B cell (primary cell): ENCODE measurements at regions not wholly inside any gene's neighbourhood (a gene's known extent, or its start where the extent isn't known, plus 50 kb on each side); places are given as distances from the start of the nearest gene placed in this dataset.

Source experiments
- ATAC-seq: fragments of 200-7000 bp; cut with Tn5 transposase; one replicate; pipeline ENCODE4 v1.10.0; 2021; ENCODE audit warnings: low read depth, mild to moderate bottlenecking, moderate number of reproducible peaks, moderate library complexity
- CTCF ChIA-PET: fragments of 350-600 bp; sonication (Branson Sonifier 250); formaldehyde crosslinking; loops from one replicate; lab custom pipeline; 2021; ENCODE audit warnings: antibody characterized with exemption, inconsistent platforms; lab: Charles Lee
- POLR2A ChIA-PET: fragments of 350-600 bp; sonication (Branson Sonifier 250); formaldehyde crosslinking; loops from one replicate; lab custom pipeline; 2021; ENCODE audit warnings: antibody characterized with exemption; lab: Charles Lee
- DNase-seq: peaks from one replicate; pipeline ENCODE4 v3.0.0; 2013
- H2AFZ ChIP-seq: 2 replicates; pipeline ENCODE4 v1.6.1; 2012; ENCODE audit warnings: mild to moderate bottlenecking, low read depth, low read length; ENCODE audit not compliant: insufficient read depth, poor library complexity, severe bottlenecking
- H3K27ac ChIP-seq, 2 donors: 1 replicate in 1 of 2; 2 replicates in 1 of 2; pipeline ENCODE4 v1.5.1; 2012 to 2013; ENCODE audit warnings: low read length in 2 of 2, mild to moderate bottlenecking in 2 of 2, moderate library complexity in 1 of 2
- H3K27me3 ChIP-seq, 4 experiments: fragments of 200-600 bp in 1 of 4; sonication (generic) in 1 of 4; replicated peaks in 1 of 4; 1 replicate in 2 of 4; 2 replicates in 2 of 4; pipeline versions ENCODE4 v1.6.1 to v1.7.0; 2013 to 2016; ENCODE audit warnings: low read length in 3 of 4, mild to moderate bottlenecking in 2 of 4, mixed read lengths in 1 of 4, moderate library complexity in 1 of 4; ENCODE audit not compliant: insufficient read depth in 4 of 4, control insufficient read depth in 3 of 4; ENCODE audit errors: control extremely low read depth in 1 of 4
- H3K36me3 ChIP-seq, 2 experiments: replicated peaks in 1 of 2; 1 replicate in 1 of 2; 2 replicates in 1 of 2; pipeline versions ENCODE4 v1.6.1 to v1.7.1; 2013; ENCODE audit warnings: low read length in 1 of 2; ENCODE audit not compliant: insufficient read depth in 2 of 2, control insufficient read depth in 1 of 2; ENCODE audit errors: control extremely low read depth in 1 of 2, extremely low read depth in 1 of 2
- H3K4me1 ChIP-seq, 2 donors: fragments of 200-600 bp in 1 of 2; sonication (generic) in 1 of 2; 1 replicate in 1 of 2; 2 replicates in 1 of 2; pipeline versions ENCODE4 v1.5.1 to v1.6.1; 2013 to 2017; ENCODE audit warnings: low read length in 2 of 2; ENCODE audit not compliant: control insufficient read depth in 2 of 2, insufficient read depth in 2 of 2
- H3K4me2 ChIP-seq: replicated peaks from 2 replicates; pipeline ENCODE3; 2012; ENCODE audit warnings: mild to moderate bottlenecking, low read depth, low read length; ENCODE audit not compliant: poor library complexity, severe bottlenecking
- H3K4me3 ChIP-seq, 5 experiments: fragments of 200-600 bp in 1 of 5; sonication (generic) in 1 of 5; 1 replicate in 3 of 5; 2 replicates in 2 of 5; pipeline versions ENCODE4 v1.5.1 to v1.7.0; 2011 to 2016; ENCODE audit warnings: low read length in 4 of 5, mild to moderate bottlenecking in 4 of 5, low read depth in 2 of 5, control low read depth in 1 of 5, moderate library complexity in 1 of 5; ENCODE audit not compliant: insufficient read depth in 1 of 5; ENCODE audit errors: control extremely low read depth in 1 of 5, extremely low read depth in 1 of 5
- H3K79me2 ChIP-seq: fragments of 200-600 bp; sonication (generic); one replicate; pipeline ENCODE4 v1.6.0; 2016; ENCODE audit warnings: low read length; ENCODE audit not compliant: control insufficient read depth, insufficient read depth
- H3K9ac ChIP-seq: fragments of 200-600 bp; sonication (generic); 2 replicates; pipeline ENCODE4 v1.6.1; 2017; ENCODE audit warnings: mild to moderate bottlenecking, low read length, moderate library complexity
- H3K9me3 ChIP-seq, 3 donors: one replicate each; pipeline versions ENCODE4 v1.6.1 to v1.7.1; 2013; ENCODE audit warnings: low read length in 2 of 3; ENCODE audit not compliant: control insufficient read depth in 2 of 3, insufficient read depth in 1 of 3; ENCODE audit errors: control extremely low read depth in 1 of 3
- H4K20me1 ChIP-seq: 2 replicates; pipeline ENCODE4 v1.6.0; 2012; ENCODE audit warnings: mild to moderate bottlenecking, low read length; ENCODE audit not compliant: insufficient read depth, control insufficient read depth, poor library complexity, severe bottlenecking
- H3K27ac Mint-ChIP-seq: one replicate; pipeline ENCODE4 v1.8.0; 2021; ENCODE audit warnings: mixed read lengths
- H3K27me3 Mint-ChIP-seq: one replicate; pipeline ENCODE4 v1.8.0; 2021; ENCODE audit warnings: mixed read lengths
- H3K4me1 Mint-ChIP-seq: one replicate; pipeline ENCODE4 v1.8.0; 2021; ENCODE audit warnings: mixed read lengths
- H3K4me3 Mint-ChIP-seq: one replicate; pipeline ENCODE4 v1.8.0; 2021; ENCODE audit warnings: mixed read lengths
- H3K9me3 Mint-ChIP-seq: one replicate; pipeline ENCODE4 v1.8.0; 2022; ENCODE audit warnings: mixed read lengths; ENCODE audit not compliant: insufficient read depth
- EZH2 ChIP-seq: IDR thresholded peaks from 2 replicates; pipeline ENCODE4 v1.6.1; 2012; ENCODE audit warnings: borderline replicate concordance, low read depth, mild to moderate bottlenecking, moderate library complexity, low read length; ENCODE audit not compliant: insufficient read depth, poor library complexity, severe bottlenecking
- WGBS: methylation state at CpG from one replicate; pipeline ENCODE4 v1.1.5; 2013; ENCODE audit warnings: missing lambda C conversion rate; ENCODE audit not compliant: insufficient coverage; 5-methylcytosine and 5-hydroxymethylcytosine counted together
- intact Hi-C: fragments of 100-400 bp; cut with micrococcal nuclease; formaldehyde crosslinking; loops from one replicate; pipeline ENCODE4 v1.10.0; 2022
- TF ChIP-seq, protein P1 (sequence below): fragments of 200-600 bp; IDR thresholded peaks from one replicate; pipeline ENCODE4 v1.8.0; 2022; ENCODE audit warnings: antibody characterized with exemption, mild to moderate bottlenecking

DNA sequence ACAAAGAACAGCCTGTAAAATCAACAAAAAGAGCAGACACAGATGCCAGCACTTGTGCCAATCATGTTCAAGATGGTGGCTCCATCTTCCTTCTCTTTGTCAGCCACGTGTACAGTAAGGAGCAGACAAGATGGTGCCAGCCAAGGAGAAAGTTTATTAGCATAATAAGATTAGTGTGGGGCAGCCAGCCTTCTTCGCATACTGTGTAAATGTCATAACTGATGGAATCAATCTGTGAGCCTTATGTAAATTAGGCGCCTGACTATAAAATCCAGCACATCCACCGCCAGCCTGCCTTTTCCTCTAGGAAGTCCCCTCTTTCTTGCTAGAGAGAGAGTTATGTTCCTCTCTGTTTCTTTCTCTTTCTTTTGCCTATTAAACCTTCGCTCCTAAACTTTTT, 99.7 kb upstream of the RALGAPA2 start:
- H3K4me3 Mint-ChIP-seq, result no peak overlapping the region
- no peaks in the 10 kb centered on the region for H3K36me3 ChIP-seq
- H3K27ac ChIP-seq, result no peak overlapping the region
- POLR2A ChIA-PET, result no interaction called here
- no peaks in the 10 kb centered on the region for H4K20me1 ChIP-seq
- CTCF ChIA-PET, result interaction anchor here (0.9 kb wide), 1 partner anchor 11 kb away, joined by 4 read pairs; no protein-coding TSS in a partner anchor
- peaks cover 23% of the 10 kb centered on the region for H3K27me3 Mint-ChIP-seq
- no peak overlapping the region for H3K9ac ChIP-seq
- no peak for DNase-seq
- TF ChIP-seq, protein P1, sequence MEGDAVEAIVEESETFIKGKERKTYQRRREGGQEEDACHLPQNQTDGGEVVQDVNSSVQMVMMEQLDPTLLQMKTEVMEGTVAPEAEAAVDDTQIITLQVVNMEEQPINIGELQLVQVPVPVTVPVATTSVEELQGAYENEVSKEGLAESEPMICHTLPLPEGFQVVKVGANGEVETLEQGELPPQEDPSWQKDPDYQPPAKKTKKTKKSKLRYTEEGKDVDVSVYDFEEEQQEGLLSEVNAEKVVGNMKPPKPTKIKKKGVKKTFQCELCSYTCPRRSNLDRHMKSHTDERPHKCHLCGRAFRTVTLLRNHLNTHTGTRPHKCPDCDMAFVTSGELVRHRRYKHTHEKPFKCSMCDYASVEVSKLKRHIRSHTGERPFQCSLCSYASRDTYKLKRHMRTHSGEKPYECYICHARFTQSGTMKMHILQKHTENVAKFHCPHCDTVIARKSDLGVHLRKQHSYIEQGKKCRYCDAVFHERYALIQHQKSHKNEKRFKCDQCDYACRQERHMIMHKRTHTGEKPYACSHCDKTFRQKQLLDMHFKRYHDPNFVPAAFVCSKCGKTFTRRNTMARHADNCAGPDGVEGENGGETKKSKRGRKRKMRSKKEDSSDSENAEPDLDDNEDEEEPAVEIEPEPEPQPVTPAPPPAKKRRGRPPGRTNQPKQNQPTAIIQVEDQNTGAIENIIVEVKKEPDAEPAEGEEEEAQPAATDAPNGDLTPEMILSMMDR, result no peak
- TF ChIP-seq EZH2, result no peak
- no peak overlapping the region for H3K4me3 ChIP-seq
- H2AFZ ChIP-seq, result no peak overlapping the region
- H3K4me2 ChIP-seq, result no peak overlapping the region
- no peaks in the 10 kb centered on the region for H3K4me1 Mint-ChIP-seq
- H3K9me3 Mint-ChIP-seq, result no peaks in the 10 kb centered on the region
- intact Hi-C loops, result no loop called here
- H3K9me3 ChIP-seq, result no peaks in the 10 kb centered on the region
- no peak overlapping the region for H3K27ac Mint-ChIP-seq
- no peaks in the 10 kb centered on the region for H3K79me2 ChIP-seq
- H3K27me3 ChIP-seq, result no peaks in the 10 kb centered on the region
- no peak for ATAC-seq
- WGBS, result no CpG with 5 or more reads among the region's 5 CpGs
- H3K4me1 ChIP-seq, result no peaks in the 10 kb centered on the region

DNA sequence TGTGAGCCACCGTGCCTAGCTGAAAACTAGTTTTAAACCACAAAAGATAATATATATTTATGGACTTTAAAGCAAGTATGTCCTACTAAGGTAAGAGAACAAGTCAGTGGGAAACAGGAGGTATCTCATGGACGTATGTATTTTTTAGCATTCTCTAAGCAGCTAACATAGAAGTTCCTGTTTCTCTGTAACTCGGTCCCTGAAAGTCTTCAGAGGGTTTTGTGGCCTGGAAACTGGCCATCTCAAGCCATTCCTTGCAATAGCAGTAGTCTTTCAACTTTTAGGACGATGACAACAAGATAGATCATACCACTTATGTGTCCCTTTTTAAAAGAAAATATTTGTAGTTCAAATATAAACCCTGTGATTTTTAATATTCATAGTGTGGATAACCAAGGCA, 95.6 kb upstream of the RALGAPA2 start:
- Mint-ChIP-seq H3K9me3 (no peaks in the 10 kb centered on the region), H3K4me1 (no peaks in the 10 kb centered on the region), H3K27ac (no peak overlapping the region), H3K27me3 (peaks cover 26% of the 10 kb centered on the region), H3K4me3 (no peak overlapping the region)
- H3K9me3 ChIP-seq, result no peaks in the 10 kb centered on the region
- H4K20me1 ChIP-seq, result no peaks in the 10 kb centered on the region
- 14% methylated on average over 1 of the region's 4 CpGs for WGBS
- no peak for DNase-seq
- POLR2A ChIA-PET, result no interaction called here
- H3K9ac ChIP-seq, result no peak overlapping the region
- H3K4me2 ChIP-seq, result no peak overlapping the region
- H2AFZ ChIP-seq, result no peak overlapping the region
- H3K4me3 ChIP-seq, result no peak overlapping the region
- ATAC-seq, result no peak
- CTCF ChIA-PET, result no interaction called here
- no peaks in the 10 kb centered on the region for H3K79me2 ChIP-seq
- H3K27me3 ChIP-seq, result no peaks in the 10 kb centered on the region
- H3K27ac ChIP-seq, result no peak overlapping the region
- intact Hi-C loops, result no loop called here
- no peak for TF ChIP-seq EZH2
- TF ChIP-seq, protein P1, result no peak
- no peaks in the 10 kb centered on the region for H3K36me3 ChIP-seq
- H3K4me1 ChIP-seq, result no peaks in the 10 kb centered on the region
